IMR-90 (cell line): ENCODE measurements at regions not wholly inside any gene's neighbourhood (a gene's known extent, or its start where the extent isn't known, plus 50 kb on each side); places are given as distances from the start of the nearest gene placed in this dataset.

Experiments used
- ATAC-seq: fragments of 200-7000 bp; cut with Tn5 transposase; 2 replicates; pipeline ENCODE4 v1.9.1; 2020; ENCODE audit warnings: low read depth, mild to moderate bottlenecking, moderate library complexity
- BruUV-seq: library from RNA; stranded (reverse); fragments of 400-500 nt; replicated peaks from 2 replicates; lab custom pipeline; 2021; lab: Mats Ljungman, UMichigan
- CTCF ChIA-PET: fragments of 300-600 bp; formaldehyde crosslinking; extraction: SDS; loops from one replicate; lab custom pipeline; 2021; ENCODE audit warnings: antibody characterized with exemption; lab: Yijun Ruan, JAX
- POLR2A ChIA-PET: fragments of 300-600 bp; sonication (Branson Sonifier 250); formaldehyde crosslinking; loops from one replicate; lab custom pipeline; 2022; ENCODE audit warnings: antibody characterized with exemption; ENCODE audit not compliant: unreplicated experiment; lab: Charles Lee
- DNase-seq: peaks from one replicate; pipeline ENCODE4 v3.0.0; 2013
- H2AFZ ChIP-seq: replicated peaks from 2 replicates; pipeline ENCODE3; 2013; ENCODE audit warnings: low read length, mild to moderate bottlenecking; ENCODE audit not compliant: poor library complexity
- H2AK5ac ChIP-seq: 2 replicates; pipeline ENCODE4 v1.6.1; 2013; ENCODE audit warnings: low read depth, low read length, inconsistent platforms
- H2AK9ac ChIP-seq: replicated peaks from 2 replicates; pipeline ENCODE3; 2013; ENCODE audit warnings: mild to moderate bottlenecking, low read depth, low read length, moderate library complexity; ENCODE audit not compliant: poor library complexity
- H2BK120ac ChIP-seq: 2 replicates; pipeline ENCODE4 v1.6.1; 2013; ENCODE audit warnings: low read depth, low read length, inconsistent platforms
- H2BK15ac ChIP-seq: 3 replicates; pipeline ENCODE4 v1.6.1; 2013; ENCODE audit warnings: low read depth, low read length, inconsistent platforms
- H2BK20ac ChIP-seq: 2 replicates; pipeline ENCODE4 v1.6.1; 2013; ENCODE audit warnings: low read depth, mild to moderate bottlenecking, inconsistent platforms, low read length, moderate library complexity
- H2BK5ac ChIP-seq: 2 replicates; pipeline ENCODE4 v1.6.1; 2013; ENCODE audit warnings: mild to moderate bottlenecking, low read depth, low read length, inconsistent platforms; ENCODE audit not compliant: poor library complexity, severe bottlenecking
- H3K14ac ChIP-seq: replicated peaks from 2 replicates; pipeline ENCODE4 v1.6.1; 2013; ENCODE audit warnings: low read depth, low read length, inconsistent platforms
- H3K18ac ChIP-seq: 2 replicates; pipeline ENCODE4 v1.6.1; 2013; ENCODE audit warnings: low read depth, low read length, control low read depth
- H3K23ac ChIP-seq: 2 replicates; pipeline ENCODE4 v1.6.1; 2013; ENCODE audit warnings: low read depth, low read length, inconsistent platforms
- H3K27ac ChIP-seq: 2 replicates; pipeline ENCODE4 v1.5.1; 2013; ENCODE audit warnings: mild to moderate bottlenecking, control low read depth, low read length; ENCODE audit not compliant: insufficient read depth
- H3K27me3 ChIP-seq: 2 replicates; pipeline ENCODE4 v1.6.1; 2013; ENCODE audit warnings: low read length; ENCODE audit not compliant: control insufficient read depth, insufficient read depth
- H3K36me3 ChIP-seq: 2 replicates; pipeline ENCODE4 v1.6.1; 2013; ENCODE audit warnings: low read length, mixed read lengths; ENCODE audit not compliant: control insufficient read depth, insufficient read depth
- H3K4ac ChIP-seq: 2 replicates; pipeline ENCODE4 v1.6.1; 2013; ENCODE audit warnings: low read depth, low read length, inconsistent platforms
- H3K4me1 ChIP-seq: 2 replicates; pipeline ENCODE4 v1.6.1; 2013; ENCODE audit warnings: low read length, mixed read lengths; ENCODE audit not compliant: control insufficient read depth, insufficient read depth
- H3K4me2 ChIP-seq: 2 replicates; pipeline ENCODE4 v1.6.1; 2013; ENCODE audit warnings: low read depth, mild to moderate bottlenecking, control low read depth, low read length, moderate library complexity
- H3K4me3 ChIP-seq: 2 replicates; pipeline ENCODE4 v1.5.1; 2013; ENCODE audit warnings: low read depth, mild to moderate bottlenecking, control low read depth, low read length, moderate library complexity; ENCODE audit not compliant: insufficient read depth
- H3K56ac ChIP-seq: 2 replicates; pipeline ENCODE4 v1.6.1; 2013; ENCODE audit warnings: low read length, inconsistent platforms; ENCODE audit not compliant: insufficient read depth; ENCODE audit errors: extremely low read depth
- H3K79me1 ChIP-seq, 2 experiments: 2 replicates each; pipeline ENCODE4 v1.6.1; 2013; ENCODE audit warnings: low read length in 2 of 2, inconsistent platforms in 1 of 2, low read depth in 1 of 2
- H3K9ac ChIP-seq: 2 replicates; pipeline ENCODE4 v1.6.1; 2013; ENCODE audit warnings: low read depth, low read length, control low read depth
- H3K9me1 ChIP-seq: 2 replicates; pipeline ENCODE4 v1.6.1; 2013; ENCODE audit warnings: low read length, inconsistent platforms; ENCODE audit not compliant: insufficient read depth
- H3K9me3 ChIP-seq: 2 replicates; pipeline ENCODE4 v1.6.1; 2013; ENCODE audit warnings: low read length; ENCODE audit not compliant: control insufficient read depth, insufficient read depth
- H4K20me1 ChIP-seq: 2 replicates; pipeline ENCODE4 v1.6.1; 2013; ENCODE audit warnings: low read length, inconsistent platforms; ENCODE audit not compliant: insufficient read depth
- H4K5ac ChIP-seq: 2 replicates; pipeline ENCODE4 v1.6.1; 2013; ENCODE audit warnings: mild to moderate bottlenecking, low read depth, low read length, control low read depth
- H4K8ac ChIP-seq, 2 experiments: 2 replicates each; pipeline ENCODE4 v1.6.1; 2013; ENCODE audit warnings: low read depth in 2 of 2, low read length in 2 of 2, control low read depth in 1 of 2, inconsistent platforms in 1 of 2
- H4K91ac ChIP-seq: 2 replicates; pipeline ENCODE4 v1.6.1; 2013; ENCODE audit warnings: low read depth, low read length, inconsistent platforms; ENCODE audit not compliant: insufficient read depth
- CEBPB ChIP-seq: IDR thresholded peaks from 2 replicates; pipeline ENCODE4 v1.6.1; 2012; ENCODE audit warnings: low read depth, low read length, improper control_type of control experiment
- MAFK ChIP-seq: IDR thresholded peaks from 2 replicates; pipeline ENCODE4 v1.6.1; 2012; ENCODE audit warnings: low read depth, low read length, improper control_type of control experiment
- WGBS, 2 experiments: methylation state at CpG; one replicate each; pipeline versions ENCODE4 v1.1.5 to v1.1.7; 2013; ENCODE audit warnings: missing lambda C conversion rate in 2 of 2; ENCODE audit not compliant: insufficient read length in 1 of 2; ENCODE audit errors: extremely low coverage in 2 of 2; 5-methylcytosine and 5-hydroxymethylcytosine counted together
- dilution Hi-C: fragments of 300-500 bp; cut with HindIII; formaldehyde crosslinking; loops from one replicate; pipeline ENCODE4 v1.14.3; 2018; ENCODE audit warnings: low sequenced_read_pairs; ENCODE audit not compliant: unreplicated experiment
- in situ Hi-C: fragments of 300-500 bp; cut with MboI; formaldehyde crosslinking; loops from 3 replicates; pipeline ENCODE4 v1.14.3; 2019; ENCODE audit warnings: low sequenced_read_pairs, inconsistent platforms, mixed read lengths
- intact Hi-C: fragments of 100-400 bp; cut with micrococcal nuclease; formaldehyde crosslinking; loops from 2 replicates; pipeline ENCODE4 v1.10.0; 2022

- dilution Hi-C loops (no loop called here), intact Hi-C loops (no loop called here), in situ Hi-C loops (no loop called here)
- Histone ChIP-seq H2AFZ (no peak overlapping the region), H2AK9ac (no peak overlapping the region), H4K91ac (no peak overlapping the region), H3K14ac (no peak overlapping the region), H2BK15ac (no peak overlapping the region), H3K27me3 (no peaks in the 10 kb centered on the region), H2BK120ac (no peak overlapping the region), H3K56ac (no peak overlapping the region), H3K9me3 (no peaks in the 10 kb centered on the region), H2BK5ac (no peak overlapping the region), H2BK20ac (no peak overlapping the region), H3K18ac (no peak overlapping the region), H3K4ac (no peak overlapping the region), H3K4me1 (no peaks in the 10 kb centered on the region), H2AK5ac (no peak overlapping the region), H3K9me1 (no peaks in the 10 kb centered on the region), H3K23ac (no peak overlapping the region), H3K9ac (no peak overlapping the region), H3K4me3 (no peak overlapping the region), H4K8ac (no peak overlapping the region), H3K79me1 (no peaks in the 10 kb centered on the region), H4K5ac (no peak overlapping the region), H3K27ac (no peak overlapping the region), H3K36me3 (no peaks in the 10 kb centered on the region), H4K20me1 (no peaks in the 10 kb centered on the region), H3K4me2 (no peak overlapping the region)
- ATAC-seq (no peak), DNase-seq (no peak)
- CTCF ChIA-PET = no interaction called here
- no peak for TF ChIP-seq CEBPB
- peak; percentile 90 for TF ChIP-seq MAFK
- POLR2A ChIA-PET = no interaction called here
- no CpG with 5 or more reads among the region's 3 CpGs for WGBS, 2 experiments
- BruUV-seq = no TSS peak
Measured at GRCh38 chr4:82139287-82139686, 234.5 kb downstream of the HNRNPD start.
